ENCODE measurements at regions not wholly inside any gene's neighbourhood (a gene's known extent, or its start where the extent isn't known, plus 50 kb on each side); places are given as distances from the start of the nearest gene placed in this dataset.
A peak's percentile ranks its signal among the peaks of the same experiment; 100 is the strongest.
"Not testable (repeated sequence)": the region's sequence is repeated elsewhere in the genome, so short reads cannot be mapped to it uniquely, and the experiment has no call there.

DNA sequence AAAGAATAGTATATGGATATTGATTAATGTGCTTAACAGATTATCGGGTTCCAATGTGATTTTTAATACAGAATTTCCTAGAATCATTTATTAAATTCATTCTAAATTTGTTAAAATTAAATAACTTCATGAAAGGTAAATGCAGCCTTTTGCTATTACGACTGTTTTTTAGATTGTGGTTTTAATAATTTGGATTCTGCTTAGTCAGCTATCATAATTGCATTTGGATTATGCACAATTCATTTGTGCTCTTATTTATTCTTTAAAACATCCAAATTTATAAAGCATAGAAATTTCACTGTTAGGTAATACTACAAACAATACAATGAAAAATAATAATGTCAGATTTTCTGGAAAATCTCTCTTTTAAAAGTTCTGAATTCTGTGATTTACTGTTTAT, 1598.5 kb downstream of the EFNA5 start:
- Histone ChIP-seq H3K9me3 (ENCODE audit: low read depth) (no peaks in the 10 kb centered on the region), H3K4me1 (ENCODE audit: low read depth) (peaks cover 17% of the 10 kb centered on the region), H3K4me3 (no peak overlapping the region), H3K27ac (no peak overlapping the region), H3K36me3 (no peaks in the 10 kb centered on the region), H3K27me3 (no peaks in the 10 kb centered on the region)
- TF ChIP-seq, protein P1, sequence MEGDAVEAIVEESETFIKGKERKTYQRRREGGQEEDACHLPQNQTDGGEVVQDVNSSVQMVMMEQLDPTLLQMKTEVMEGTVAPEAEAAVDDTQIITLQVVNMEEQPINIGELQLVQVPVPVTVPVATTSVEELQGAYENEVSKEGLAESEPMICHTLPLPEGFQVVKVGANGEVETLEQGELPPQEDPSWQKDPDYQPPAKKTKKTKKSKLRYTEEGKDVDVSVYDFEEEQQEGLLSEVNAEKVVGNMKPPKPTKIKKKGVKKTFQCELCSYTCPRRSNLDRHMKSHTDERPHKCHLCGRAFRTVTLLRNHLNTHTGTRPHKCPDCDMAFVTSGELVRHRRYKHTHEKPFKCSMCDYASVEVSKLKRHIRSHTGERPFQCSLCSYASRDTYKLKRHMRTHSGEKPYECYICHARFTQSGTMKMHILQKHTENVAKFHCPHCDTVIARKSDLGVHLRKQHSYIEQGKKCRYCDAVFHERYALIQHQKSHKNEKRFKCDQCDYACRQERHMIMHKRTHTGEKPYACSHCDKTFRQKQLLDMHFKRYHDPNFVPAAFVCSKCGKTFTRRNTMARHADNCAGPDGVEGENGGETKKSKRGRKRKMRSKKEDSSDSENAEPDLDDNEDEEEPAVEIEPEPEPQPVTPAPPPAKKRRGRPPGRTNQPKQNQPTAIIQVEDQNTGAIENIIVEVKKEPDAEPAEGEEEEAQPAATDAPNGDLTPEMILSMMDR (IDR thresholded peaks at IDR 0.05; ENCODE audit: low read depth, low read length), result no peak
- no peak for DNase-seq (ENCODE audit: low read depth in 1 of 2, low spot score in 1 of 2)

DNA sequence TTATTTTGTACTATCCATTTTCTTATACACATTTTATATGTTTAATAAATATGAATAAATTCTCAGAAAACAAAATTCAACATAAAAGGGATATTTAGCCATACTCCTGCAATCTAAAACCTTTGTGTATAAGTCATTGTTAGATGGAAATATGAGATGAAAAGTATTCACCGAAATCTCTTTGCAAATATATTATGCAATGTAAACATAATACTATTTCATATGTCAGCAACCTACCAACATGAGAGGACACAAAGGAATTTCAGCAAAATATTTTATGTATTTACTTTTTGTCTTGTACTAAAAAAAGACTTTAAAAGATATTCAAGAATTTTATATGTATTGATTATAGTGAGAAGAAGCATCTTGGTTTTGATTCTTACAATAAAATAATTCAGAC, 1623.4 kb downstream of the EFNA5 start:
- Histone ChIP-seq H3K4me1 (ENCODE audit: low read depth) (no peaks in the 10 kb centered on the region), H3K27ac (no peak overlapping the region), H3K4me3 (no peak overlapping the region), H3K27me3 (no peaks in the 10 kb centered on the region), H3K9me3 (ENCODE audit: low read depth) (peaks cover 3% of the 10 kb centered on the region), H3K36me3 (no peaks in the 10 kb centered on the region)
- DNase-seq (ENCODE audit: low read depth in 1 of 2, low spot score in 1 of 2), result no peak
- TF ChIP-seq, protein P1 (IDR thresholded peaks at IDR 0.05; ENCODE audit: low read depth, low read length), result no peak

DNA sequence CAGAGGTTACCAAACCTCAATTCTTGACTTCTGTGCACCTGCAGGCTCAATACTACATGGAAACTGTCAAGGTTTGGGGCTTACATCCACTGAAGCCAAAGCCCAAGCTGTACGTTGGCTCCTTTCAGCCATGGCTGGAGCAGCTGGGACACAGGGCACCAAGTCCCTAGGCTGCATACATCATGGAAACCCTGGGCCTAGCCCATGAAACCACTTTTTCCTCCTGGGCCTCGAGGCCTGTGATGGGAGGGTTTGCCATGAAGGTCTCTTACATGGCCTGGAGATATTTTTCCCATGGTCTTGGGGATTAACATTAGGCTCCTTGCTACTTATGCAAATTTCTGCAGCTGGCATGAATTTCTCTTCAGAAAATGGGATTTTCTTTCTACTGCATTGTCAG, 1638.7 kb downstream of the EFNA5 start:
- not testable (repeated sequence) for H3K9me3 ChIP-seq (ENCODE audit: low read depth); H3K36me3 ChIP-seq; H3K27ac ChIP-seq; H3K4me3 ChIP-seq; H3K27me3 ChIP-seq; DNase-seq (ENCODE audit: low read depth in 1 of 2, low spot score in 1 of 2)
- H3K4me1 ChIP-seq (ENCODE audit: low read depth), result peaks cover 23% of the 10 kb centered on the region

DNA sequence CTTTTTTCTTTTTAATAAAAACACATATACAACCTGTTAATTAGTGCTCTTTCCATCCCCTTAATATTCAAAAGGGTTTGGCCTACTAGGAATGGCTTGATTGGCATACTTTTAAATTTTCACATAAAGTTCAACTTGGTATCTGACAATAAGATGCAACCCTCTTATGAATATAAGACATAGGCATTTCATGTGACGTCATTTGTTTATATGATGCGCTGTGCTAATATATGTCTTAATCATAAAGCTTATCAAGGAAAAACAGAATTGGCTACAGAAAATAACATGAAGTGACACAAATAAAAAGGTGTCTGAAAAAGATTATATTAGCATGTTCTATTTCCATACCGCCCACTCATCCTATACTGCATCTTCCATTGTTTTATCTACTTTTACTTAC, 1642.4 kb downstream of the EFNA5 start:
- TF ChIP-seq, protein P1 (IDR thresholded peaks at IDR 0.05; ENCODE audit: low read depth, low read length), result no peak
- Histone ChIP-seq H3K27me3 (no peaks in the 10 kb centered on the region), H3K27ac (no peak overlapping the region), H3K36me3 (no peaks in the 10 kb centered on the region), H3K4me3 (no peak overlapping the region), H3K4me1 (ENCODE audit: low read depth) (peaks cover 14% of the 10 kb centered on the region), H3K9me3 (ENCODE audit: low read depth) (no peaks in the 10 kb centered on the region)
- DNase-seq (ENCODE audit: low read depth in 1 of 2, low spot score in 1 of 2), result no peak

DNA sequence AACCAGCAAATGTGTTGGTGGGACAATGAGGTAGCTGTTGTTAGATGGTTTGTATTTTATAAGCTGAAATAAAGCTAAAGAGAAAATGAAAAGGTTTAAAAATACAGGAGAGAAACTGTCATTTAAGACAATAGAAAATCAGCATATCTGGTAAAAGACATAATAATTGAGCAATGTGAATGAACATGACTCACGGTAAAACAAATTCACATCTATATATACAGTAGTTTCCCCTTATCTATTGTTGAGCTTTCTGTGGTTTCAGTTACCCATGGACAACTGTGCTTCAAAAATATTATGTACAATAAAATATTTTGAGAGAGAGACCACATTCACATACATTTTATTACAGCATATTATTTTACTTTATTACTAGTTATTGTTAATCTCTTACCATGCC, 1649.8 kb downstream of the EFNA5 start:
- H3K4me1 ChIP-seq (ENCODE audit: low read depth), result no peaks in the 10 kb centered on the region
- H3K4me3 ChIP-seq, result no peak overlapping the region
- H3K9me3 ChIP-seq (ENCODE audit: low read depth), result no peaks in the 10 kb centered on the region
- H3K27ac ChIP-seq, result no peak overlapping the region
- no peaks in the 10 kb centered on the region for H3K27me3 ChIP-seq
- H3K36me3 ChIP-seq, result no peaks in the 10 kb centered on the region
- peak in 1 of 2 donors; percentile 37 for DNase-seq (ENCODE audit: low read depth in 1 of 2, low spot score in 1 of 2)
- TF ChIP-seq, protein P1 (IDR thresholded peaks at IDR 0.05; ENCODE audit: low read depth, low read length), result no peak

DNA sequence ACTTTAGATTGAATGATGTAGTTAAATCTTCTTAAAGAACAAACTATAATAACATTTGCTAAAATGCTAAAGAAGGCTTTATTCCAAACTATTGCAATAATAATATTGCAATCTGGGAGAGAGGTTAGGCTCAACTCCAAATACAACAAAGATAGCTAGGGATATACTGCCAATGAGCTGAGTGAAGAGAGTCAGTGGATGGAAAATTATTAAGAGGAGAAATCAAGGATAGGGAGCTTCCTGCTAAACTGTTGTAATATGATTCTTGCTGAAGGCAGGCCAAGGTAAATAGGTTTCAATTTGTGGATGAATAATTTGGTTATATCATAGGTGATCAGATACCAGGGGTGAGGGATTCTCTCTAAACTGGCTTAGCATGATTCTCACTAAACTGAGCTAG, 1651.5 kb downstream of the EFNA5 start:
- H3K27me3 ChIP-seq, result no peaks in the 10 kb centered on the region
- no peaks in the 10 kb centered on the region for H3K9me3 ChIP-seq (ENCODE audit: low read depth)
- DNase-seq (ENCODE audit: low read depth in 1 of 2, low spot score in 1 of 2), result peak in 1 of 2 donors; percentile 48
- no peaks in the 10 kb centered on the region for H3K36me3 ChIP-seq
- no peaks in the 10 kb centered on the region for H3K4me1 ChIP-seq (ENCODE audit: low read depth)
- H3K27ac ChIP-seq, result no peak overlapping the region
- no peak overlapping the region for H3K4me3 ChIP-seq
- TF ChIP-seq, protein P1 (IDR thresholded peaks at IDR 0.05; ENCODE audit: low read depth, low read length), result no peak
